Inferior parietal cortex (tissue), 1 donor: ENCODE measurements at regions not wholly inside any gene's neighbourhood (a gene's known extent, or its start where the extent isn't known, plus 50 kb on each side); places are given as distances from the start of the nearest gene placed in this dataset.
A peak's percentile ranks its signal among the peaks of the same experiment; 100 is the strongest.

Experiments
- DNase-seq: peaks from one replicate; pipeline ENCODE4 v3.0.0-alpha.2; 2016; ENCODE audit errors: extremely low spot score

- peak; percentile 13 for DNase-seq
Observed at GRCh38 chr5:128667152-128667551, 129.1 kb upstream of the FBN2 start.

- DNase-seq: no peak
Observed at GRCh38 chr5:128667751-128668150, 129.7 kb upstream of the FBN2 start.

GRCh38 chr5:128668921-128669320, 130.9 kb upstream of the FBN2 start:
- DNase-seq: no peak

- no peak for DNase-seq
Observed at GRCh38 chr5:128669803-128670202, 131.8 kb upstream of the FBN2 start.

- no peak for DNase-seq
Observed at GRCh38 chr5:128671943-128672342, 133.9 kb upstream of the FBN2 start.

GRCh38 chr5:128673000-128673399, 135.0 kb upstream of the FBN2 start:
- DNase-seq: no peak

GRCh38 chr5:128673411-128673957, 135.4 kb upstream of the FBN2 start:
- no peak for DNase-seq

- no peak for DNase-seq
Observed at GRCh38 chr5:128673970-128674369, 135.9 kb upstream of the FBN2 start.

- no peak for DNase-seq
Observed at GRCh38 chr5:128674837-128675446, 136.9 kb upstream of the FBN2 start.

- no peak for DNase-seq
Observed at GRCh38 chr5:128681096-128681495, 143.1 kb upstream of the FBN2 start.

GRCh38 chr5:128681764-128682592, 143.9 kb upstream of the FBN2 start:
- no peak for DNase-seq

GRCh38 chr5:128682669-128683068, 144.6 kb upstream of the FBN2 start:
- no peak for DNase-seq

GRCh38 chr5:128684961-128685360, 146.9 kb upstream of the FBN2 start:
- DNase-seq: no peak

GRCh38 chr5:128687930-128688329, 149.9 kb upstream of the FBN2 start:
- no peak for DNase-seq

GRCh38 chr5:128693764-128694163, 155.7 kb upstream of the FBN2 start:
- DNase-seq: no peak

- no peak for DNase-seq
Observed at GRCh38 chr5:128695791-128696530, 157.9 kb upstream of the FBN2 start.

GRCh38 chr5:128701301-128701700, 163.3 kb upstream of the FBN2 start:
- DNase-seq: no peak

- DNase-seq: no peak
Observed at GRCh38 chr5:128703322-128703721, 165.3 kb upstream of the FBN2 start.

- DNase-seq: no peak
Observed at GRCh38 chr5:128706269-128706668, 168.2 kb upstream of the FBN2 start.

- no peak for DNase-seq
Observed at GRCh38 chr5:128708841-128709240, 170.8 kb upstream of the FBN2 start.

GRCh38 chr5:128711216-128711615, 173.2 kb upstream of the FBN2 start:
- DNase-seq: no peak

- no peak for DNase-seq
Observed at GRCh38 chr5:128714551-128714950, 176.5 kb upstream of the FBN2 start.
